ENCODE measurements at regions not wholly inside any gene's neighbourhood (a gene's known extent, or its start where the extent isn't known, plus 50 kb on each side); places are given as distances from the start of the nearest gene placed in this dataset.

DNA sequence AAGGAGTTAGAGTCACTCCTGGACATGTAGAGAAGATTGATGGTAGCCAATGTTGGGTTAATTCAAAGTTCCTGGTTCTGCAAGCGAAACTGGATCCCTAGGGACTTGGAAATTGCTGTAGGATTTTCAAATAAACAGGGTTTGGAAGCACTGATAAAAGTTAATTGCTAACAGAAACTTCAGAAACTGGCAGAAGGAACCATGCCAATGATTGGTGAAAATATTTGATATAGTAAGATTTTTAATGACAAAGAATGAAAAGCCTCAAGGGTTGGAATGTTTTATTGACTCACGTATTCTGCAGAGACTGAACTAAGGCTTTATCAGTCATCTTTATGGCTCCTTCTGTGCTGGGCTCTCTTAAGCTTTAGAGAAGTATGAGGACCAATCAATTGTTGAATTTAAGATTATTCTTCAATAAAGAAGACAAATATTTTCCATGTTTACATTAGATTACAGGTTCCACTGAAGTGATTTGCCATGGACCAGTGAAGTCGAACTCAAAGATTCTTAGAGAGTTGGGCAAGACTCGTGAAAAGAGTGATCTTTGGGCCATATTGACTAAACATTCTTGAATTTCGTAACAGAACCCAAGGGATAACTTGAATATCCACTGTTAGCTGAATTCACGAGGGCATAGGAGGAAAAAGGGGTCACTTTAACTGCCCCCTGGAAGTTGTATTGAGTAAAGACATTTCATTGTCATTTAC is 371.4 kb downstream of the HDGFL1 start:
- no peak for DNase-seq (ENCODE audit: low read depth)

DNA sequence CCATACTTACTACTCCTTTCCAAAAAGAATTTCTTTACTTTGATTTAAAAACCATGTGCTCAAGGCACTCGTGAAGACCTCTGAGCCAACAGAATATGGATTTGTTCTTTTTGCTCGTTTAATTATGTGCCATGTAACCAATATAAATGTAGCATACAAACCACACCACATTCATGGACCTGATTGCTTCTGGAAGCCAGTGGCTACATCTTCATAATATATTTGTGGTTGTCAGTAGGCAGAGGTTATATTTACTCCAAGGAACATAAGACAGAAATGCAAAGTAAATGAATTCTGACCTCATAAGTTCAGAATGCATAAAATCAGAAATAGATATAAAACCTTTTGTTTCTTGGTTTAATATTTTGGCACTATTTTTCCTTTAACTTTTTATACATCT is 373.0 kb downstream of the HDGFL1 start:
- DNase-seq (ENCODE audit: low read depth): no peak

DNA sequence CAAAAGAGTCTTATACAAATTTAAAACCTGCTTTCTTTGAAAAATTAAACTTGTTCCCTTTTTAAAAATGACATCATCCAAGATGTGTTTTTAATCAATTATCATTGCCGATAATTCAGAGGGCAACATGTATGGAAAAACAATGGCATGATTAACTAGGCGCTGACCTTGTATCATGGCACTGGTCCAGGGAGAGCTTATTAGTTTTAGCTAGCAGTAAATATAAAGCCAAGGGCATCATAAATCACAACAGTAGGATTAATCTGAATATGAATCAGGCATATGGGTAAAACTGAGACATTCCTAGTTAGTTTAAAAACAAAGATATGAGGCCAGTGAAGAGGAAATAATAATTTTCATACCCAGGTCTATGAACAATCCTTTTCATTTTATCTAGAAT is 374.0 kb downstream of the HDGFL1 start:
- no peak for DNase-seq (ENCODE audit: low read depth)

DNA sequence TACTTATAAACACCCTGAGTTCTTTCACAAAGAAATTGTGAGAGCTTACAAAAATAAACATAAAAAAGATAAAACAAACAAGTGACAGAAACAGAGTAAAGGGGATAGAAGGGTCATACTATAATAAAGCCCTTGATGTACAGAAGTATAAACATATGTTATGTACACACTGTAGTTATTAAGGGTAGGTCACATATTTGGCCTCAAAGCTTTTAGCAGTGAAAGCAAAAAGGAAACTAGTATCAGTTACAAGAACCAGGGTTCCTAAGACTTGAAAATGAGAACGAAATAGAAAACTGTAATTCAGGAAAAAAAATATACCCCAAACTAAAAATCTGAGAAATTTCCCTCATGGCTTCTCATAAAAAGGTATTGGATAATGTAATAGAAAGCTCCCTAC is 380.6 kb downstream of the HDGFL1 start:
- DNase-seq (ENCODE audit: low read depth): no peak

DNA sequence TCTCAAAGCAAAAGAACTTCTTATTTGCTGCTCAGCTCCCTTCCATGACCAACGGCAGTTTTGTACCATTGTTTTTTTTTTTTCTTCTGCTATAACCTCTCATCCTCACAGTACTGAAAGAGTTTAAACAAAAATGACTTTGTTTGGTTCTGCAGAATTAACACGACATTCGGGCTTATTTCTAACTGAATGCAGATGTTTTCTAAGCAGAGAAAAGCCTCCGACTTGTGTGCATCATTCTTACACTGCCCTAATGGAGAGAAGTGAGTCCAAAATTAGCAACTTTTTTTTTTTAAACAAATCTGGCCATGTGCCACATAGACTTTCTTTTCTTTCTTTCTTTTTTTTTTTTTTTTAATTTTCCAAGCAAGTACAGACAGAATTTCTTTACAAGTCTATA is 382.7 kb downstream of the HDGFL1 start:
- DNase-seq (ENCODE audit: low read depth): no peak

DNA sequence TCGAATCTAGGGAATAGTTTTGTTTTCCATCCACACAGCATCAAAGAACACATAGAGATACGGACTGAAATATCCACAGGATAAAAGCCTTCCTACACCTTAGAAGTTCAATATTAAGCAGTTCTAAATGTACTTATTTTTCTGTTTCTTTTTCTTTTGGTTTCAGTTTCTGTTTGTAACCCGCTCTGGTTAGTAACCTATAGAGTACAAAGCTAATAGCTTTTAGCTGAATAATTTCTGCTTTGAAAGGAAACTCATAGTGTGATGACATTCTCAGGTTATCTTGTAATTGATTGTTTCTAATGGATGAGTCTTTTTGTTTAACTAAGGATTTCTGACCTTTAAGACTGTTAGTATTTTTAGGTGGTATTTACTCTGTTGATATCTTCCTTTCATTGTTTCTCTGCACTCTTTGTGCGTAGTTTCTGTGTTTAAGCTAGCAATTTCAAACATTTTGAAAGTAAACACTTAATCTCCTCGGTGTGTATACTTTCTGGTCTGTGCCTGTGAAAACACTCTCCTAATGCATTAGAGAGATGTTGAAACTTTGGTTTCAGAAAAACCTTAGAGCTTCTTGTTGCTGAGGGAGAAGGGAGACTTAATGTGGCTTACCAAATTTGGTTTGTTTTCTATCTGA is 385.5 kb downstream of the HDGFL1 start:
- no peak for DNase-seq (ENCODE audit: low read depth)

DNA sequence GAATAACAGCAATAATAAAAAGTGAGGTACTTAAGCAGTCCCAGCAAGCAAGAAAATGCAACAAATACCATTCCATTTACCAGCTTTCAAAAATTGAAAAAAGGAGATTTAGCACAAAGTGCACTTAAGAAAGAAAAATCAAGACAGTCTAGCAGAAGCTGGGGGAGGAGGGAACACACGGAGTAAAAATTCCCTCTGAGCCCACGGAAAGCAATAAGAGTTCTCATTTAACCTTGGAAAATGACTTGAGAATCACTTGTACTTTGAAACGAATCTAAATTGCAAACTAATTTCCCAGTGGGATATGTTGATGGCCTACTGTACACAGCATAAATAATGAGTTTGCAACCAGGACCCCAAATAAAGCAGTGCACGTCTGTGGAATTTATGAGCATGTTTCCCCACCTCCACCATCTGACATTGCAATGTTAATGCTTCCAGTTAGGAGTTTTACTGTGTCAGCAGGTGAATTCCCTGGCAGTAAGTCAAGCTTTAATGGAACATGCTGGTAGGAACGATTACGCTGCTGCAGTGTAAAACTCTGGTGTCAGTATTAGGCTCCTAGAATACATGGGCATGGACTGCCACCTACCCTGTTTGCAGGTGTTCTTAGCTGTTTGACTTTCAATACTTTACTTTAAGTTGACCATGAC is 386.8 kb downstream of the HDGFL1 start:
- DNase-seq (ENCODE audit: low read depth): no peak

DNA sequence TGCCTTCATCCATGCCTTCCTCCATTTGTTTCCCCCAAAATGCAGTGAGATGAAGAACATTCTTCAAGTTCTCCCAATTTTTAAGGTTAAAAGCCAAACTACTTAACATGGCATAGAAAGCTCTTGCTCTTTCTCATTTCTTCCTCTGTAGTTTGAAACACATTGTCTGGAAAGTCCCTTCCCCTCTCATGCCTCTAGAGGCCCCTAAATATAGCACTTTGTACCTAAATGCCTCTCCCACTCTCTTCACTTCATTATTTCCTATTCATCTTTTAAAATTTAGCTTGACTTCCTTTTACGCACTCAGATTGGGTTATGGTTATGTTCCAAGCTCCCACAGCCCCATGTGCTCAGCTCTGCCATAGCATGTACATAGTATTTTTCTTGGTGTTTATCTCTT is 389.3 kb downstream of the HDGFL1 start:
- no peak for DNase-seq (ENCODE audit: low read depth)

DNA sequence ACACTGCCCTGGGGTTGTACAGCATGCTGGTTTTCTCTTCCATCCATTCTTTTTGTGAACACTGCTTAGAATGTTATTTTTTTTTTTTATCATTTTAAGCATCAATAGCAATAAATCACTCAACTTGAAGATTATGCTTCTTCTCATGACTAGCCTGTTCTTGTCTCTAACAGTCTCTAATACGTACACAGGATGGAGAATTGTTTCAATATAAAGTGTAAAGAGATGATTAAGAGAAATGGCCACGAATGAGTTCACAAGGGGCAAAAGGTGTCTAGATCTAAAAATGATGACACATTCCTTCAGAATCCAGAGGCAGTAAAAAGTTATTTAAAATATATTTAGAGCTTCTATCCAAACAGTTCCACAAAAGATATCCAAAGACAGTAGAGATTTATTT is 390.2 kb downstream of the HDGFL1 start:
- no peak for DNase-seq (ENCODE audit: low read depth)

DNA sequence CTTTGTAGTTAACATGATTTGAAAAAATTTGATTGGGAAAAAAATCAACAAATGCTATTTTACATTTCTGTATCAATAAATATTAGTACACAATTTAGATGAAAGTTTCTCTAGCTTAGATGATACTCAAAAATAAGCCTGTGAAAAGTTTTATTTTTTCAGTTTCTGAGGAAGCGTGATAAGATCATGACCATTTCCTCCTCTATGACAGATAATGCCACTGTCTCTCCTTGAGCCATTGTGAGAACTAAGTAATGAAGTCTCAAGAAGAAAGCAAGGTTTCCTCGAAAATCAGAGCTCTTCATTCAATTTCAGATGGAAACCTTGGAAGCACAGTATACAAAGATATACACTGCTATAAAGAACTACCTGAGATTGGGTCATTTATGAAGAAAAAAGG is 395.0 kb downstream of the HDGFL1 start:
- DNase-seq (ENCODE audit: low read depth): no peak

DNA sequence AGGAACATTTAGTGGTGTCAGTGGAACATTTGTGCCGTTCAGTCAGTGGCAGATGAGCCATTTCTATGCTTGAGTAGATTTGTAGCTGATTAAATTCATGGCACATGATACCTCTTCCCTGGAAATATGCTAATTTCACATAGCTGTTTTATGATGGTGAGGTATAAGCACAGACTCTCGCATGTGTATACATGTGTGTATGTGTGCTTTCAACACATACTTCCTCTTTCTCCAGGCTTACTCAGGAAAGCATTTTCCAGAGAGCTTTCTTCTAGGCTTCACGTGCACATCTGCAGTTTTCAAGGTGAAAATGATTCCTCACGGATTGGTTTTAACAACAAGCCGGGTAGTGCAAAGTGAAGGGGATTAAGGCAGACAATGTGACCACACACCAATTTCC is 396.5 kb downstream of the HDGFL1 start:
- no peak for DNase-seq (ENCODE audit: low read depth)

DNA sequence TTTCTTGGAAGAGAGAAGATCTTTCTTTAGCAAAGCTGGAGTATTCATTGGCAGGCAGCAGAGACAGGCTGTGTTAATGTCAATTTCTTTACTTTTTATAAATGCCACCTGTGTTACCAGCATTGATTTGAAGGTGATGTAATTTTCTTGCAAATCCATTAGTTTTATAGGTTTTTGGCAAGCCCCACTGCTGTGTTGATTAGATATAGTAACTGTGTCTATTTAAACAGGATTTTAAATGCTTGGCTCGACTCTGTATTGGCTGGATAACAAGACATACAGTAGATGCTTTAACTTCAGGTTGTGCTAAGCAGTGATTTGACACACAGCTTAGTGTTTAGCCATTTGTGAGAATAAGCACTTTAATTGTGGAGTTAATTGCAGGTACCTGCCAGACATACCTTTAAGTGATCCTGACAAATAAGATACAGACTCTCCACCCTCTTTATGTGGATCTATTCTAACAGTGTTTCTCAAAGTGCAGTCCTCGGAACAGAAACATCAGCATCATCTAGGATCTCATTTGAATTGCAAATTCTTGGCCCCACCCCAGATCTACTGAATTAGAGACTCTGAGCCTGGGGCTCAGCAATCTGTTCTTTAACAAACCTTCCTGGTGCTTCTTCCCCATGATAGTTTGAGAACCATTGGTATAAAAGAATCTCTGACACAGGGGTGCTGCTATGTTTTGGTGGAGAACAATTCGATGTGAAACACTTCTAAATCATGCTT is 397.5 kb downstream of the HDGFL1 start:
- no peak for DNase-seq (ENCODE audit: low read depth)

DNA sequence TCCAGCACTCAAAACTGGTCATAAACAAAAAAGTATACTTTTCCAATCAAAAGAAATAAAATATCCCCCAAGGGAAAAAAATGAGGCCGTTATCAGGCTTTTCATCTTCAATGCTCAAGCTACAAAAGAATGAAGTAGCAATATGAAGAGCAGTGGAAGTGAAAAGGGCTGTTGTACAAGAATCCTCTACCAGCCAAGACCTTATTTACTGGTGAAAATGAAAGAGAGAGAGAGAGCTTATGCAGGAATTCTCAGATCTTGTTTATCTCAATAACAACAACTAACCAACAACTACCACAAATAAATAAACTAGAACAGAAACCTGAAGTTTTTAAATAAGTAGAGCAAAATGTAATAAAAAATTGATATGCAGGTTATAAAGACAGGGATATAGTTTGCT is 400.6 kb downstream of the HDGFL1 start:
- DNase-seq (ENCODE audit: low read depth): no peak

DNA sequence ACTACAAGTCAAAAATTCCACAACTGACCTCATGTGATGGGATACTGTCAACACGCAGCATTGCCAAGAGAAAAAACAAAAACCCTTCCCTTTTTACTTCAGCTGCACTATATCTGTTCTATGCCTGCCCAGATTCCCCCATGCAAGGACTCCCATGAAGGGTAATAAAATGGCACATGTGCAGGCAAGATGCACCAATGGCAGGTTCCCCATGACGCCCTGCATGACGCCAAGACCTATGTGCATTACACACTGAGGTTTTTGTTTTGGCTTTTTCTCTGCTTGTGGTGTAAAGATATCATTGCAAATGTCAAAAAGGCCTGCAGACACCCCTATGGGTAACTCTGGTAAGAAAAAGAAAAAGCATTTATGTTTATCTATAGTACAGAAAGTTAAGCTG is 403.4 kb downstream of the HDGFL1 start:
- DNase-seq (ENCODE audit: low read depth): no peak

DNA sequence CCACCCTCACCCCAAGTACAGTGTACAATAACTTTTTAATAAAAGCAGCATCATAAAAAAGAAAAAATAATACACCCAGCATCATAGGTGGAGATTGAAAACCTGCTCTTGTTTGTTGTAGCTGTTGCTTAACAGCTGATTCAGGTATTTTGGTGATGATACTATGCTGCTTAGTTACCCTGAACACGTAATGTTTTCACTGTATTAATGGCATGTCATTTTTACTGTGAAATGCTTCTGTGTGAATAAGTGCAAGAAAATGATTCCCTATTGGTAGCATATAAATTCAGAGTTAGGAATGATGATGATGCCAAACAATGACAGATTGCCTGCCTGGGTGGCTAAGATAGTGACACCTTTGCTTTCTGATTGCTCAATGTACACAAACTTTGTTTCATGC is 405.7 kb downstream of the HDGFL1 start:
- no peak for DNase-seq (ENCODE audit: low read depth)

DNA sequence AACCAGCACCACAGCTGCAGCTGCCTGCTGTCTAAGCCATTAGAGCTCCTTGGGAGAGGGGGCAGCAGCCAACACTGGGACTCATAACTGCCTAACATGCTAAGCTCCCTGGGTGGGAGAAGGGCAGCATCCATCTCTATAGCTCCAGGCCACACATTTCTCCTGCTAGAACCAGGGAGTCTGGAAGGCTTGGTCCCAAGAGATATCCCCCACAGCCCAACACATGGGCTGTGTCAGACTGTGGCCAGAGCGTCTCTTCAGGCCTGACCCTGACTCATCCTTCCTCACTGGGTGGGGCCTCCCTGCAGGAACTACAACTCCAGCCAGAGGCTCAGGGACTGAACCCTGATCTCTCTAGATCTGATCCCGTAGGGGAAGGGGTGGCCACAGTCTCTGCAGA is 411.1 kb downstream of the HDGFL1 start:
- peak; percentile 7 for DNase-seq (ENCODE audit: low read depth)

DNA sequence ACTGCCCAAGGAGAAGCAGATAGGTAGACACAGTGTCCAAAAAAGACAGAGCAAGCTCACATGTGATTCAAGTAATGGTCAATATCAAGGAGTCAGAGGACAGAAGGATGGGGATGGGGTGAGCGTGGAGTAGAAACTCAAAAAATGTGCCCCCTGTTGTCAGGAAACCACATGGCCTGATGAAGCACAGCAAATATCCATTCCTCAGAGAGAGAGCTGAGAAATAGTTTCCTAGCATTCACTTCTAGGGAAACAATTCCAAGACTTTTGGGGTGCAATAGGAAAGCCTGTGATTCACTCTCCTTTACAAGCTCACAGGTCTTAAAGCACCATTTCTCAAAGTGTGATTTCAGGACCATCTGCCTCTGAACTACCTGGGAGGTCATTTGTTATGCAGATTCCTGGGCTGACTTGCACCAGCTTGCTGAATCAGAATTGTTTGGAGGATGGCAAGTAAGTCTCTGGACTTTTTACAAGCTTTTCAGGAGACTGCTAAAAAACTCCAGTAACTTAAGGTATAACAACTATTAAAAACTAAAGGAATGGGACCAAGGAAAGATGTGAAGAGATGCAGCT is 432.8 kb downstream of the HDGFL1 start:
- no peak for DNase-seq (ENCODE audit: low read depth)

DNA sequence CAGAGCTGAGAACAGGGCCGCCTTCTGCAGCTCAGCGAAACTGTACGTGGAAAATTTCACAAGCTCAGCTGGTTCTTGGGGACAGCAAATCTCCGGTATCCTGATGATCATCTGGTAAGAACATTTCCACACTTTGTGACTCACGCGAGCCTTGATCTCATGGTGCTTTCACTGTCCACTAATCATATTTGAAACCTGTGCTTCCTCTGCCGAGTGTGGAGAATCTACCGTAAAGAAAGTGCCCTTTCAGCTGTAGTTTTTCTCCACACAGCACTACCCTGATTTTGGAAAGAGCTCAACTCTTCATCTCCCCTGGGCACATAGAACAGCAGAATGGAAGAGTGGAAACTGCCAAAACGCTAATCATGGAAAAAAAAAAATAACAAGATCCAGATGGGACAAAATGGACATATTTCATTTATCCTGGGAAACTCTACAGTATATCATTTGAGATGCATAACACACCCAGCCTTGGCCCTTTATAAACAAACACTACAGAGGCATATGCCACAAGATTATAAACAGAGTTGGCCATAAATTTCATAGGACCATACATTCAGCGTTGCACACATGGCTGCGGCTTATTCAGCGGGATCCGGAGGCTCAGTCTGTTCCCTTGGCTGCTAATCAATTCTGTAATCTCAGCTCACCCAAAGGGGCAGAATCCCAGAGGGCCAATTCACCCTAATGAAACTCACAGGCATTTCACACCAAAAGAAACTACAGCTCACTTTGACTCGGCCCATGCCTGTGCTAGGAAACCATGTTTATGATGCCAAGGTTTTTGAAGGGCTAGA is 434.5 kb downstream of the HDGFL1 start:
- no peak for DNase-seq (ENCODE audit: low read depth)

DNA sequence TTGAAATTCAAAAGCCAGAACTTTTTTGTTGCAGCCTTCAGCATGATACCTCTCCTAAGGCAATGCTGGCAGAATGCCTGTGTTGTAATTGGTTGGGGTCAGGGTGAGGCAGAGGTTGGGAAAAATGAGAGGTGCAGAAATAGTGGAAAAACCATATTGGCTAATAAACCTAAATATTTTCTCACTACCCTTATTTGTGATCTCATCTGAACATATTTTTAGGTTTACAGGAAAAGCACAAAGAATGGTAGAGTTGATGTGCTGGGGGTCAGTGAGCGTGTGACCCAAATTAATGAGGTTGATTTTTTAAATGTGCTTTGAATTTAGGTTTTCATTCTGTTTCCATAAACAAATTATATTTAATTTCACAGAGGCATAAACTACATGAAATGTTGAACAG is 437.3 kb downstream of the HDGFL1 start:
- DNase-seq (ENCODE audit: low read depth): no peak

DNA sequence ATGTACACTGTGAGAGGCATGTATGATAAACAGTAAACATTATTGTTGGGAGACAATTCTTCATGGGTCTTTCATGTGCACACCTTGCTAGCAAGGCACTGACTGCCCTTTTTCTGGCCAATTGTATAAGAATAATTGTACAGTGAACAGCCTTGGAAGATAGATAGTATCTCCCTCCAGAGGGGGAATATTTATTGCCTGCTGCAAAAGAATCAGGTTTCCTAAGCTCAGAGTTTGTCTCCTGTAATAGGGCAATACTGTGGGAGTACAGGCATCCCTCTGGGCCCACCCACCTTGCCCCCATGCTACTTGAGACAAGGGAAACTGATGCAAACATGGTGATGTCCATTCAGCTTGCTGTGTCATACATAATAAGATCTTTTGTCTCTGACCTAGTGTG is 442.2 kb downstream of the HDGFL1 start:
- no peak for DNase-seq (ENCODE audit: low read depth)

DNA sequence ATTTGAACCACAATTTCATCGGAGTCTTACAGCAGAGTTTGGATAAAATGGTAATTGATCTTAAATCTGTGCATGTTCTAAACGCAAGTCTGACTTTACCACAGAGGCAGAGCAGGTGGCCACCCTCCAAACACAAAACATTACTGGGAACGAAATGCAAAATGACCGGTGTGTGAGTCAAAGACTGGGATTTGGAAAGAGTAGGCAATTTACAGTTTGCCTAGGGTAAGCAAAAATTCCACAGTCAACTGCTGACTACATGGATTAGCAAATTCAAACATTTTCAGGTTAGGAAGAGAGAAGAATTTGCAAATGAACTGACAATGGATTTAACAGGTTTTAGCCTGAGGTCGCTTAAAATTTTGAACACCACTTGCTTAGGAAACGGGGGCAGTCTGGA is 444.4 kb downstream of the HDGFL1 start:
- no peak for DNase-seq (ENCODE audit: low read depth)

DNA sequence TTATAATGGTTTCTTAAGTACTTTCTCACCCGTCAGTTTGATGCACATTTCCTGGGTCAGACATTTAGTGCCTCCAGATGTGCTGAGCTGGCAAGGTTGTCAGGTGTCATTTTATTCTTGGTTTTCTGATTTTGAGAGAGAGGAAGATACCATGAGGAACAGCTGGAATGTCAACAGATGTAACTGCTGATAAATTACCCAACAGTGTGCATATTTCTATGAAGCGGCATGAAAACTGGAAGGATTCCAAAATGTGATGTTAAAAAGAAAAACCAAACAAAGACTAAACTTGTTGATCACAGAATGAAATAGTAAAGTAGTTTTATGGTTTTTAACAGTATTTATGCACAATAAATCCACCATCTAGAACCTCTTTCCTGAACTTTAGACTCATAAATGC is 447.3 kb downstream of the HDGFL1 start:
- DNase-seq (ENCODE audit: low read depth): peak; percentile 5

All from CMK (cell line).